Fibroblast of skin of scalp (primary cell): ENCODE measurements at regions not wholly inside any gene's neighbourhood (a gene's known extent, or its start where the extent isn't known, plus 50 kb on each side); places are given as distances from the start of the nearest gene placed in this dataset.
"Not testable (repeated sequence)": the region's sequence is repeated elsewhere in the genome, so short reads cannot be mapped to it uniquely, and the experiment has no call there.

Source experiments
- DNase-seq: peaks from one replicate; pipeline ENCODE4 v3.0.0-alpha.2; 2013

DNA sequence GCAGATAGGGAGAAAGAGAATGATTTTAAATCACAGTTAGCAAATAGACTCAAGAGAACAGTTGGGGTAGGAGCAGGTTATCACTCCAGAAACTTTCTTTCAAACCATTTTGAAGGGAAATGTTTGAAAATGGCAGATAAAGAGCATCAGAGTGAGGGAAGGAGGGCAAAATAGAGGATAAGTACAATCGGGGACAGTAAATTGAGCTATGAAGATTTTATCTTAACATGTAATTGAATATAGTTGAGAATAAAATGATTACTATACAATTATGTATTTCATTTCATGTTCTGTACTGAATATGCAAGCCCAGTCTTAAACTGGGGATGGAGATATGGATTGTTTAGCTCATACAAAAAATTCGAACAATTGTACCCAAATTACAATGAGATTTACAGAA, 54.0 kb downstream of the MAP10 start:
- DNase-seq, result no peak

GRCh38 chr1:232861107-232861506, 55.9 kb downstream of the MAP10 start:
- no peak for DNase-seq

GRCh38 chr1:232863544-232864275, 58.5 kb downstream of the MAP10 start:
- no peak for DNase-seq

- no peak for DNase-seq
These were observed 60.1 kb downstream of the MAP10 start for GRCh38 chr1:232865102-232865931.

- DNase-seq, result peak; percentile 93
These were observed 63.7 kb downstream of the MAP10 start for GRCh38 chr1:232868793-232869491.

GRCh38 chr1:232871291-232871969, 66.2 kb downstream of the MAP10 start:
- not testable (repeated sequence) for DNase-seq

GRCh38 chr1:232872284-232872683, 67.1 kb downstream of the MAP10 start:
- no peak for DNase-seq

DNA sequence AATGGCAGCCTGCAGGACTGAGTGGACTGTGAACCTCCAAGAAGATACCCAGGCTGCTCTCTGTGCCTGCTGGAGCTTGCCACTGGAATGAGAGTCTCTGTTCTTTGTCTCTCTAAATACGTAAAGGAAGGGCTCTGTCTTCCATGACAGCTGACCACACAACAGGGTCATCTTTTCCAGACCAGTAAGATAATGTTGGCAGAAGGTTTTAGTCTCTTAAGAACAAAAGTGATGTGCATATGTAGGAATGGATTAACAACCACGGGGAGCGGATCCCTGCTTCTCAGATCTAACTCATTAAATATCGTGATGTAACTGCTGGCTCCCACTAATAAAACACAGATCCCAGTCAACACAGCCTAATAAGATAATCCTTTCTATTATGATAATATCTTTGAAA, 67.5 kb downstream of the MAP10 start:
- DNase-seq, result no peak

DNA sequence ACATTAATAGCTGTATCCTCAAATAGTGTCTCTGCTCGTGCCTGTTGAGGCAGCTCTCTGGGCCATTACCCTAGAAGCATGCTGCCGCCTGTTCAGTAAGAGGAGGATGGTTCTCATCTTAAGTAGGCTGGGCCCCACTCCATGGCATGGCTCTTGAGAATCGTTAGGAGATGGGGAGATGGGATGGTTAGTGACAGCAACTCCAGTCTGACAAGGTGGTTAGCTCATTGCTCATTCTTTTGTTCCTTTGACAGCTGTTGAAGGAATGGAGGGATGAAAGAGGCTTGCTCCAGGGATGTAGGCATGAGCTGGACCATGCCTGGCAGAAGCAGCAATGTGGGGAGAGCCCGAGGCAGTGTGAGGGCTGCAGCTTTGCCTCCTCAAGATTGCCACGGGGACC, 68.2 kb downstream of the MAP10 start:
- no peak for DNase-seq

DNA sequence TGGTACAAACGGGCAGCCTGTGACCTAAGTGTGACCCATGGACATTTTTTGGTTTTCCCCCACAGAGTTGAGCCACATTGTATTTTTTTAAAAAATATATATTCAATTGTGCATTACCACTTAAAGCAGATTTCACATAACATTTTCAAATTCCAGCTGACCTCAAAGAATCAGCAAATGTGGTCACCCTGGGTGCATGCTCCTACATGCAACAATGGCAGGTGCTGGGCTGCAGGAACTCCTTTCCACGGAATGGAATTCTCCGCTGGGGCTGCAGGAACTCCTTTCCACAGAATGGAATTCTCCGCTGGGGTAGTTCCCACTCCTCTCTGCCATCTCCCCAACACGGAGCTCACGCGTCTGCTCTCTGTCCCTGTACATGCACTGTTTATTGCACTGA, 68.7 kb downstream of the MAP10 start:
- DNase-seq, result no peak

- DNase-seq, result peak; percentile 7
These were observed 70.3 kb downstream of the MAP10 start for GRCh38 chr1:232875536-232875935.

DNA sequence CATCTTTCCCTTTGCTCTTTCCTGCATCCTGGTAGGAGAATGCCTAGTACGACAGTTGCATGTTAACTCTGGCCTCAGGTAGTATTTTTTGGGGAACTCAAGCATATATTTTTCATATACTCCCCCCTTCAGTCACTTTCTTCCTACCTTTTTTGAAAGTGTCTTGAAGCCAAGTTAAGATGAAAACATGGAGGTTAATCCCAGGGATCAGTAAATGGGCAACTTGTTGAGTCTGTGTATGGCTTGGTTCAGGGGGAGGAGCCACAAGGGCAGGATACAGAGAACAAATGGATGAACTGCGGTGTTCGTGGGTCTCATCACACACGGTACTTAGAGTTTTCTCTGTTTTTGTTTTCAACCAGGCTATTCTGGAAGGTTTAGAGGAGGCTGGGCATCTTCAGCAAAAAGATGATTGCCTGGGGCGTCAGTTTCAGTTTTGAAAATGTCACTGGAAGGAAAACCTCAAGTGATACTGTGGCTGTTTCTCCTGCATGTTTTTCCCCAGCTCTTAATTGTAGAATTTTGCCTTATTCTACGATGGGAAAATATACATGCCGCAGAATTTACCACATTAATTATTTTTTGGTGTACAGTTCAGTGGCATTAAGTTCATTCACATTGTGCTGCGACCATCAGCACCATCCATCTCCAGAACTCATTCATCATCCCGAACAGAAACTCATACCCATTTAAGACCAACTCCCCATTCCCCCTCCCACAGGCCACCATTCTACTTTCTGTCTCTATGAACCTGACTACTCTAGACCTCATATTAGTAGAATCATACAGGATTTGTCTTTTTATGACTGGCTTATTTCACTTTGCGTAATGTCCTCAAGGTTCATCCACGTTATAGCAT, 71.5 kb downstream of the MAP10 start:
- DNase-seq, result no peak

- DNase-seq, result no peak
These were observed 72.3 kb downstream of the MAP10 start for GRCh38 chr1:232877365-232878028.

DNA sequence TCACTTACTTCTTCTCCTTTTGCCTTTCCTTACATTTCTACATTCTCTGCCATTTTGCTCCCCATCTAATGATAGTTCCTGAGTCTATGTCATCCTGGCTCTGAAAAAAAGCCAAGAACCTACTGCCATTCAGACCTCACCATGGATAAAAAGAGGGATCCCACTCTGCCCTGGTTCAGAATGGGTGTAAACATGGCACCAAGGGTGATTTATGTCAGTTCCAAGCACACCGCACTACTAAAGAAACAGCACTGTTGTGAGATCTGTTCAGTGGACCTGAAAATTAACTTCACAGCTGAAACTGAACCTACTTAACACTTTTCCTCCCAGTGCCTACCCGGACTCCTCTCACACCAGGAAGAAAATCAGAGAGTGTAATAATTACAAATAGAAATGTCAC, 72.3 kb upstream of the NTPCR start:
- no peak for DNase-seq

GRCh38 chr1:232880354-232880753, 70.1 kb upstream of the NTPCR start:
- peak; percentile 30 for DNase-seq

GRCh38 chr1:232883992-232884661, 66.3 kb upstream of the NTPCR start:
- DNase-seq, result peak; percentile 6

GRCh38 chr1:232886271-232886670, 64.1 kb upstream of the NTPCR start:
- DNase-seq, result no peak

DNA sequence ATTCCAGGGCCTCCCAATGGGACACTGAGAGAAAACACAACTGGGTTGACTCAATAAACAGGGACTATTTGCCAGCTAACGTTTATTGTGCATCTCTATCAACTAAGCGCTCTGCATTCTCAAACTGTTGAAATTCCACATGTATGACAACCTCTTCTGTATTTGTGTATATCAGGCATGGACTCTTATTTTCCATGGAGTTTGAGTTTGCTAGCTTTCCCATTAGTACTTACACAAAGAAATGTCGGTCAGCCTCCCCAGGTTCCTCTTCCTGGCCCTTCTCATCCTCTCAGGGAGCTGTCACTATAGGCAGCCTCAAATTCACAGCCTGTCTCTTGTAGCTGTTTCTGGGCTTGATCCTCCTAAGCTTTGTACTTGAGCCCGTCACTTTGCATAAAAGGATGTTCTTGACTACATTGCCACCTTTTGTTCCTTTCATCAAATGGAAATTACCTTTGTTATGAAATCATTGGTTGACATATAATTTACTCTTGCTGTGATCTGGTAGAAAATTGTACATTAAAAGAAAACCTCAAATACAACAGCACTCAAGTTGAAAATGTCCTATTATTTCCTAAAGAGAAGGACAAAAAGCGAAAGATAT, 60.0 kb upstream of the NTPCR start:
- no peak for DNase-seq

DNA sequence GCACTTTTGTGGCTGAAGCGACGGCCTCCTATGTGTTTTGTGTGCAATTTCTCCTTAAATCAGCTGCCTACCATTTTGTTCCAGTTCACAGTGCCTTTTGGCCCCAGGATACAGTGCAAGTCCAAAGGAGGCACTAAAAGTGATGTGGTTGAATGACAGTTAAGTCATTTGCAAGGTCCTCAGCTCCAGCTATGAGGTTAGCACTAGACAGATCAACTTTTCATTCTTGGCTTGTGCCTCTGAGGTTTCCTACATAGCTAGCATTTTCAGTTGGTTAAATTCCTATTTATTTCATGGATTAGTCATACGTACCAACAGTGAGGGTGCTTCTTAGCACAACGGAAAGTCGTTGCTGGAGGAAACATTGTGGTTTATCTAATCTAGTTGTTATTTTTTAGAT, 59.3 kb upstream of the NTPCR start:
- peak; percentile 86 for DNase-seq

- no peak for DNase-seq
These were observed 58.6 kb upstream of the NTPCR start for GRCh38 chr1:232891656-232892317.
